Loucy (cell line): ENCODE measurements at regions not wholly inside any gene's neighbourhood (a gene's known extent, or its start where the extent isn't known, plus 50 kb on each side); places are given as distances from the start of the nearest gene placed in this dataset.

Source experiments
- CTCF ChIP-seq: fragments of 200-600 bp; sonication (generic); conservative IDR thresholded peaks from 2 replicates; pipeline ENCODE4 v1.5.1; 2014; ENCODE audit warnings: mild to moderate bottlenecking, antibody characterized with exemption, low read length
- EZH2phosphoT487 ChIP-seq: fragments of 200-600 bp; IDR thresholded peaks from 2 replicates; pipeline ENCODE4 v1.6.1; 2018; ENCODE audit warnings: antibody characterized with exemption, mild to moderate bottlenecking, moderate library complexity, borderline replicate concordance

DNA sequence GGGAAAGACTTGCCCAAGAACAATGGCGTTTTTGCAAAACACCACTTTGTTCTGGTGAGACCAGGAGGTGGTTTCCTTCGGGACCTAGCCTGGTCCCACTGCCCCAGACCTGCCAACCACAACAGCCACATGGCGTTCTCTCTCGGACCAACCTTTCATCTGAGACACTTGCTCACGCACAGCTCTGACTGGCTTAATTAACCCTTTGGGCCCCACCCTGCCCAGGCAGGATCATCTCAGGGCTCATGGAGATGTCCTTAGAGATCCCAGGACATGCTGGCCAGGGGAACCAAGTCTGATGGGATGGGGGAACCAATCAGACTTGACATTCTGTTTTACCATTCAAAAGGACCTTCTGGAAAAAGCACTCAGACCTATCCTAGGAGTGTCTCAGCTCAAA lies 97.8 kb upstream of the SLC2A1 start:
- TF ChIP-seq CTCF (no peak), EZH2phosphoT487 (no peak)
